Activated naive CD8-positive, alpha-beta T cell (primary cell): ENCODE measurements at regions not wholly inside any gene's neighbourhood (a gene's known extent, or its start where the extent isn't known, plus 50 kb on each side); places are given as distances from the start of the nearest gene placed in this dataset.

ENCODE experiments used
- H3K27ac Mint-ChIP-seq: one replicate; pipeline ENCODE4 v1.8.0; 2021; ENCODE audit warnings: mixed read lengths
- H3K27me3 Mint-ChIP-seq: one replicate; pipeline ENCODE4 v1.8.0; 2021; ENCODE audit warnings: mixed read lengths
- H3K36me3 Mint-ChIP-seq: one replicate; pipeline ENCODE4 v1.8.0; 2021; ENCODE audit warnings: mixed read lengths
- H3K4me1 Mint-ChIP-seq: one replicate; pipeline ENCODE4 v1.8.0; 2021; ENCODE audit warnings: low read depth, mixed read lengths
- H3K4me3 Mint-ChIP-seq: one replicate; pipeline ENCODE4 v1.8.0; 2021; ENCODE audit warnings: mild to moderate bottlenecking, mixed read lengths
- H3K9me3 Mint-ChIP-seq: one replicate; pipeline ENCODE4 v1.8.0; 2021; ENCODE audit warnings: low read depth, mixed read lengths

DNA sequence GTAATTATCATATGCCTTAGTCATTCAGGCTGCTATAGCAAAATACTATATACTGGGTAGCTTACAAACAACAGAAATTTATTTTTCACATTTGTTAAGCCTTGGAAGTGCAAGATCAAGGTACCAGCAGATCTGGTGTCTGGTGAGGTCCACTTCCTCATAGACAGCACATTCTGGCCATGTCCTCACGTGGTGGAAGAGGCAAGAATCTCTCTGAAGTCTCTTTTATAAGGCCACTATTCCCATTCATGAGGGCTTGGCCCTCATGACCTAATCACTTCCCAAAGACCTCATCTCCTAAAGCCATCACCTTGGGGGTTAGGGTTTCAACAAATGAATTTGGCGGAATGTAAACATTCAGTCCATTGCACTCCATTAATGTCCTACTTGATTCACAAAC lies 137.5 kb upstream of the C1GALT1 start:
- Mint-ChIP-seq H3K9me3 (no peaks in the 10 kb centered on the region), H3K27me3 (no peaks in the 10 kb centered on the region), H3K4me1 (peaks cover 9% of the 10 kb centered on the region), H3K36me3 (peaks cover 11% of the 10 kb centered on the region), H3K4me3 (no peak overlapping the region), H3K27ac (no peak overlapping the region)

DNA sequence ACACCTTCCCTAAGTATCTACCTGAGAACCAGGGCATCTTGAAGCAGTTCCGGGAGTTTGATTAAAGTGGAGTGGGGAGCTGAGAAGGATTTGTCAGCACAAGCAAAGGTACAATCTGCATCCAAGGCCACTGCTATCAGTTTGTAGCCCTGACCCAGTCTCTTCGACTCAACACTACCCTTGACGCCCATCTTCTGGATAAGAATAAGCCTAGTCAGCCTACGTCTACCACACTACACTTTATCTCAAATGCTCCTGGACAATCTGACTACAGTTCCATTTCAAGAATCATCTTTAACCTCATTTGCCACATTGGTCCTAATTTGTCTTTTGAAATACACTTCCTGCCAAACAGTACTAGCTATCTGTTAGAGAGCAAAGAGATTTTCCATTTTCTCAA lies 134.1 kb upstream of the C1GALT1 start:
- Mint-ChIP-seq H3K27me3 (no peaks in the 10 kb centered on the region), H3K27ac (no peak overlapping the region), H3K4me1 (no peaks in the 10 kb centered on the region), H3K36me3 (peaks cover 9% of the 10 kb centered on the region), H3K9me3 (no peaks in the 10 kb centered on the region), H3K4me3 (no peak overlapping the region)

DNA sequence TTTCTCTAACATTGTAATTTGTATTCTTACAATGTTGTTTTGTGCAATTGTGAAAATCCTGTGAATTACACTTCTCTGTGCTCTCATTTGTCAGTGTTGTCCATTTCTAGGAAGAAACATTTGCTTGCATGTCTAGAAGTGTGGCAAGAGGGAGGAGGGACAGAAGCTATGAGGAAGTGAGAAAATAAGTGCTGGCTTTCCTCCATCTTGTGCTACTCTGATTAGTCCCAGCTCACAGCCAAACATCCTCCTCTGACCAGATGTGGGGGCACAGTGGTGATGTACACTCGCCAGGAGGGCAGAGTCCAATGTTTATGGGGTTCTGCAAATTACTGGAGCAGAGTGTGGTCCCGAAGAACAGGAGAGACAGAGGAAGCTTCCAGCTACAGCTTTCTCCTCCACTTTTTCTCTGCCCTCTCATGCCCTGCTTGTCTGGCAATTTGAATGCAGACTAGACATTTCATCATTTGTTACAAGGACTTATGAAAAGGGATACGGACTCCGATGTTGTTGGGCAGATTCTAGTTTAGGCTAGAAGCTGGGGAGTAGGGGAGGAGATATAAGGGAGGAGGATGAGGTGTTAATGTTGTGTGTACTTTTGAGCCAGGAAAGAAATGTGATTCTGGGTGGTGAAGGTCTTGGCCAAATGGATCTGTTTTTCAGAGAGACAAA lies 131.0 kb upstream of the C1GALT1 start:
- Mint-ChIP-seq H3K27me3 (no peaks in the 10 kb centered on the region), H3K36me3 (peaks cover 7% of the 10 kb centered on the region), H3K27ac (no peak overlapping the region), H3K9me3 (no peaks in the 10 kb centered on the region), H3K4me3 (no peak overlapping the region), H3K4me1 (no peaks in the 10 kb centered on the region)

DNA sequence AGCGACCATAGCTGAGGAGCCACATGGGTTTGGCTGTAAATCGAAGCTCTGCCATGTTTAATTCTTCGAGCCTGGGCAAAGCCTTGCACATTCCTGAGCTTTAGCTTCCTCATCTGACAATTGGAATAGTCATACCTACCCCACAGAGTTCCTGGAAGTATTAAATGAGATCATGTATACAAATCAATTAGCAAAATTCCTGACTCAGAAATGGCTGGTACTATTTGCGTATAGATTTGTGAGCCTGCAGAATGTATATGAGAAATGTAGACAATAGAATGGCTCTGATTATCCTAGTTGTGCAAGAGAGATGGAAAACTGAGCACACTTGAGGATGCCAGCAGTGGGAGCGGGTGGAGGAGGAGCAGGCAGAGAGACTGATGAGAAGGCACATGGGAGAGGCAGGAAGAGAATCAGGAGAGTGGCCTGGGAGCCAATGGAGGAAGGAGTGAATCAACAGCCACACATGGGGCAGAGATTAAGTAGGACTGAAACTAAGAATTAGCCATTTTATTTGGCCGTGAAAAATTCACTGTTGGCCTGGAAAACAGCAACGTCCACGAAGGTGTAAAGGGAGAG lies 128.0 kb upstream of the C1GALT1 start:
- H3K27ac Mint-ChIP-seq = no peak overlapping the region

DNA sequence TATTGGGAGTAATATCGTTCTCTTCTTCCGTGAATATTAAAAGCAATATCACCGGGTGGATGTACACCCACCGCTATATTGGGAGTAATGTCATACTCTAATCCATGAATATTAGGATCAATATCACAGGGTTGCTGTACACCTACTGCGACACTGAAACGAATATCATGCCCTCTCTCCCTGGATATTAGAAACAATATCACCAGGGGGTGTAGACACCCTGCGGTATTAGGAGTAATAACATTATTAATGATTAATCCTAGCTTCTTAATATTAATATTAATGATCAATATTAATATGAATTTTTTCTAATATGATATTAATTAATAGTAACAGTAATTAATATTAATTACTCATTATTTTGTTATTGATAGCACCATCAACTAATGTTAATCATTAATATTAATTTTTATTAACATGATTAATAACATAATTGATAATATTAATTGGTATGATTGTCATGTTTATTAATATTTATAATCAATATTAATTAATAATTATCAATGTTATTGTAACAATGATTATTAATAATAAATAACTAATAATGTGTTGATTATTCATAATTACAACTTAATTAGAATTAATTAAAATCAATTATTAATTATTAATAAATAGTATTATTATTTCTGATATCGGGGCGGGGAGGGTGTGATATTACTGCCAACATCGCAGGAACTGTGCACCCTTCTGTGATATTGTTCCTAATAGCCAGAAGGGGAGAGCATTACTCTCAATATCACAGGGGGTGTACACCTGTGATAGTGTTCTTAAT lies 121.3 kb upstream of the C1GALT1 start:
- Mint-ChIP-seq H3K4me1 (no peaks in the 10 kb centered on the region), H3K9me3 (peaks cover 4% of the 10 kb centered on the region), H3K4me3 (no peak overlapping the region), H3K36me3 (no peaks in the 10 kb centered on the region), H3K27me3 (peaks cover 19% of the 10 kb centered on the region), H3K27ac (no peak overlapping the region)

More for the DNA sequence above, 128.0 kb upstream of the C1GALT1 start:
- Mint-ChIP-seq H3K36me3 (peaks cover 2% of the 10 kb centered on the region), H3K4me1 (no peaks in the 10 kb centered on the region), H3K27me3 (peaks cover 2% of the 10 kb centered on the region), H3K4me3 (no peak overlapping the region), H3K9me3 (no peaks in the 10 kb centered on the region)

DNA sequence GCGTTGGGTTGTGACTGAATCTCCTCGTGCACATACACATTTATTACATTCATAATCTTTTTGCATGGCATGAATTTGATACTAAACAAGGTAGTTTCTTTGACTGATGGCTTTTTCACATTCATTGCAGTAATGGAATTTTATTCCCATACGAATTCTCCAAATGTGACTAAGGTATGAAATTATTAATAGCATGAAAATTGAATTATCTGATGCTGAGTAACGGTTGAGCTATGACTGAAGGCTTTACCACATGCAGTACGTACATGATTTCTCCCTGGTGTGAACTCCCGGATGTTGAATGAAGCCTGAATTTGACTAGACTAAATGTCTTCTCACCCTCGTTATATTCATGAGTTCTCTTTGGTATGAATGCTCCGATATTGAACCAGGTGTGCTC lies 104.4 kb upstream of the C1GALT1 start:
- Mint-ChIP-seq H3K9me3 (peaks cover 4% of the 10 kb centered on the region), H3K36me3 (no peaks in the 10 kb centered on the region), H3K27me3 (no peaks in the 10 kb centered on the region), H3K4me1 (no peaks in the 10 kb centered on the region), H3K27ac (no peak overlapping the region), H3K4me3 (no peak overlapping the region)

DNA sequence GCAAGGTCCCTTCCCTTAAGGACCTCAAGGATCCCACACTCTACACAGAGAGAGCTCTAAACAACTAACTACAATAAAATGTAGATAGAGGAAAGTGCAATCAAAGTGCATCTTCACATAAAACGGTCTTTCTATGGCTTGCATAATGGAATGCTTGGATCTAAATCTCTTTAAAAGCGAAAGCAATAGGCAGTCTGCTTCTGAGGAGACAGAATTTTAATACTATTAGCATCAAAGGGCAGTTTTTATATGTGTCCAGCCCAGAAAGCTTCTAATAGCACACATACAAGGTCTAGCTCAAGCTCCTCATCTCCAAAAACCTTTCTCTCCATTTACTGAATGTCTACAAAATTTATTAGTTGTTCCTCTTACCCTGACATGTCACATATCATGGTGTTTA lies 101.5 kb upstream of the C1GALT1 start:
- H3K27me3 Mint-ChIP-seq = no peaks in the 10 kb centered on the region
- no peaks in the 10 kb centered on the region for H3K36me3 Mint-ChIP-seq
- H3K4me3 Mint-ChIP-seq = no peak overlapping the region

DNA sequence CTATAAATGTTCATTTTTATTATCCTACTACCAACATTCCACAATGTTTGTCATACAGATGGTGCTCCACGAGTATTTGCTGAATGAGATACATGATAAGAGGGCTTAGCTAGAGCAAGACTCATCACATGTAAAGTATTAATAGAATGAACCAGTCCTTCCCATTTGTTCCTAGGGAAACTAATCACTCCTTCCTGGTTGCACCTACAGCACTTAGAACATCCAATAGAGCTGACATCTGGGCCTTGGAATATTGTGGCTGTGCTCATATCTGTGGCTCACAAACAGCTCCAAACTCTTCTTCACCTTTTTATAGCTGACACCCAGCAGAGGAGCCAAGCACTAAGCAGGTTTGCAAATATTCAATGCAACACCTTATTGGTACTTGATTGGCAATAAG lies 91.9 kb upstream of the C1GALT1 start:
- Mint-ChIP-seq H3K4me1 (no peaks in the 10 kb centered on the region), H3K36me3 (peaks cover 26% of the 10 kb centered on the region), H3K27me3 (peaks cover 5% of the 10 kb centered on the region), H3K27ac (no peak overlapping the region), H3K4me3 (no peak overlapping the region), H3K9me3 (peaks cover 18% of the 10 kb centered on the region)

More for the DNA sequence above, 101.5 kb upstream of the C1GALT1 start:
- Mint-ChIP-seq H3K4me1 (no peaks in the 10 kb centered on the region), H3K9me3 (no peaks in the 10 kb centered on the region), H3K27ac (no peak overlapping the region)

DNA sequence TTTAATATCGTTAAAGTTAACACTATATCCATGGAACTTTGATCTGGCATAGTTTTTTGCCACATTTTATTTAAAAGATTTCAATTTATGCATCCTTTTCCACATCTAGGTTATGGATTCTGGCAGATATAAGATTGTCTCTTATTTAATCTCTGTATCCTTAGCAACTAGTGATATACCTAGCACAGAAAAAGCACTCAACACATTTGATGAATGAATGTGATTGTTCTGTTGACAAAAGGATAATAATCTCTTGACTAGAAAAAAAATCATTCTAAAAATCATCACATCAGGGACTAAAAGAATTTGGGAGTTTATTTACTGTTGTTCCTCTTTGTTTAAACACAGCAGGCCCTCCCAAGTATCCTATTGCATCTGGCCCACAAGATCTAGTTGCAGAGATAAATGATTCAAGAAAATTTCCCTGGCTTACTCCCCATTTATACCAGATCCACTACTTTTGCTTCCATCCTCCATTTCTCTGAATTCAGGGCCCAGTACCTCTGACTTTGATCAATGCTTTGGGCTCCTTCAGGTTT lies 84.0 kb upstream of the C1GALT1 start:
- no peaks in the 10 kb centered on the region for H3K36me3 Mint-ChIP-seq
- no peaks in the 10 kb centered on the region for H3K9me3 Mint-ChIP-seq
- no peaks in the 10 kb centered on the region for H3K27me3 Mint-ChIP-seq
- no peak overlapping the region for H3K27ac Mint-ChIP-seq
- H3K4me1 Mint-ChIP-seq = peaks cover 3% of the 10 kb centered on the region
- no peak overlapping the region for H3K4me3 Mint-ChIP-seq

DNA sequence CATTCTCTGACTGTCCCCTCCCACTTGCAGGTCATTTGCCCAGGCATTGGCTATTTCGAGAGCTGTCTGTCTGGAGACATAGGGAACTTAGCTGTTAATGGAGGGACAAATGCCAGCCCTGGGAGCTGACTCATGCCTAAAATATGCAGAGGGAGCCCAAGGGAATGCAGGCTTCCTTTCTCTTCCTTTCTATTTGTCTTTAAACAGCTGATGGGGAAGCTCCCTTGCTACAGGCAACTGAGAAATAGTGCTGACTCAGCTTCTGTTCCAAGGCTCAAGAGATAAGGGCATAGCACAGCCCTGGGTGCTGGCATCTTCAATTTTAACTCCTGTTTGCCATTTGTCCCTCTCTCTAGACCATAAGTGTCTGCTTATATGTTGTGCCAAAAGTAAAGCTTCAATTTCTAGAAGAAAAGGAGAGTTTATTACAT lies 82.7 kb upstream of the C1GALT1 start:
- Mint-ChIP-seq H3K4me1 (peaks cover 9% of the 10 kb centered on the region), H3K4me3 (no peak overlapping the region), H3K27me3 (no peaks in the 10 kb centered on the region), H3K9me3 (no peaks in the 10 kb centered on the region), H3K27ac (no peak overlapping the region), H3K36me3 (no peaks in the 10 kb centered on the region)

DNA sequence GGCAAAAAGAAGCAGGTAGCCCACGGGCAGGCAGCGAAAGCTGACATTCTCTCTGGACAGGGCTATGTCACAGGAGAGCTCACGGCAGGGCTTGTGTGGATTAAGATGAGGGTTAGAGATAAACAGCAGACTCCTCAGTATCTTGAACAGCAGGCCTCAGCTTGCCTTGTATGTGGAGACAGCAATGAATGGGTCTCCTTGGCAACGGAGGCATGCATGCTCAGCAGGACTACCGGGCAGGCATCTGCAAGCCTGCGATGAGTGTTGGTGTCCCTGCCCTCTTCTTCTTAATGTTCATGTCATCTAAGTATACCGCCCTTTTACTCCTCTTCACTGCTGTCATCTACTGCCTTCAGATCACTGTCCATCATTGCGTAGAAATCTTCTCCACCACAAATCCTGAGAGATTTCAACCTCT lies 81.9 kb upstream of the C1GALT1 start:
- no peaks in the 10 kb centered on the region for H3K9me3 Mint-ChIP-seq
- no peak overlapping the region for H3K4me3 Mint-ChIP-seq
- H3K4me1 Mint-ChIP-seq = peaks cover 18% of the 10 kb centered on the region
- no peak overlapping the region for H3K27ac Mint-ChIP-seq
- no peaks in the 10 kb centered on the region for H3K36me3 Mint-ChIP-seq
- no peaks in the 10 kb centered on the region for H3K27me3 Mint-ChIP-seq

DNA sequence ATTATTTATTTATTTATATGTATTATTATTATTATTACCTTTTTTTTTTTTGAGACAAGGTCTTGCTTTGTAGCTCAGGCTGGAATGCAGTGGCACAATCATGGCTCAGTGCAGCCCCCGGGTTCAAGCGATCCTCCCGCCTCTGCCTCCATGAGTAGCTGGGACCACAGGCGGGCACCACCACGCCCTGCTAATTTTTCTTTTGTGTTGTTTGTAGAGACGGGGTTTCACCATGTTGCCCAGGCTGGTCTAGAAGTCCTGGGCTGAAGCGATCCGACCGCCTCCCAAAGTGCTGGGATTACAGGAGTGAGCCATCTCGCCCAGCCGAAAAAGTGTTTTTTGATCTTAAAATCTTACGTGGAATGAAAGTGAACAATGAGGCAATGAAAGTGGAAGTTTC lies 79.4 kb upstream of the C1GALT1 start:
- Mint-ChIP-seq H3K36me3 (peaks cover 2% of the 10 kb centered on the region), H3K4me1 (peaks cover 26% of the 10 kb centered on the region), H3K27ac (no peak overlapping the region), H3K4me3 (no peak overlapping the region), H3K9me3 (no peaks in the 10 kb centered on the region), H3K27me3 (no peaks in the 10 kb centered on the region)

DNA sequence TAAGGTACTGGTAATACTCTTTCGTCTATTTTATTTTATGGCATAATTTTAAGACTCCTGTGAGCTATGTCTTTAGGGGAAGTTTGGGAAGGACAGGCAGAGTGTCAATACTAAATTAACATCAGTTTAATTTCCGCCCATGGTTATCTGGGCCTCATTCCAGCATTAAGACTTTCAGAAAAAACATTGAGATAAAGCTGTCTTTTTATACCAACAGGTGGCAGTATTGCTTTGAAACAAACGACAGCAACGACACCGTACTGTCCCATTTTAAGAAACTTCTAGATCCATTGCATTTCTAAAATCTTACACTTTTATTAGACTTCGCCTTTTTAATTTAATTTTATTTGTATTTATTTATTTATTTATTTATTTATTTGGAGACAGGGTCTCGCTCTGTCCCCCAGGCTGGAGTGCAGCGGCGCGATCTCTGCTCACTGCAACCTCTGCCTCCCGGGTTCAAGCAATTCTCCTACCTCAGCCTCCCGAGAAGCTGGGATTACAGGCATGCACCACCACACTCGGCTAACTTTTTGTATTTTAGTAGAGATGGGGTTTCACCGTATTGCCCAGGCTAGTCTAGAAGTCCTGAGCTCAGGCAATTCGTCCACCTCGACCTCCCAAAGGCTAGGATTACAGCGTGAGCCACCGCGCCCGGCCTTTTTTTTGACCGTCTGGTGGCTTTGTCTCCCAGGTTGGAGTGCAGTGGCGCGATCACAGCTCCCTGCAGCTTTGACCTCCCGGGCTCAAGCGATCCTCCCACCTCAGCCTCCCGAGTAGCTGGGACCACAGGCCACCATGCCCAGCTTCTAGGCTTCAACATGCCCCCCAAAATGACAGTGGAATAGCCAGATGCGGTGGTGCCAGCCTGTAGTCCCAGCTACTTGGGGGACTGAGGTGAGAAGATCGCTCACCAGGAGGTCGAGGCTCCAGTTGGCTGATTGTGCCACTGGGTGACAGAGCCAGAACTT lies 78.7 kb upstream of the C1GALT1 start:
- no peak overlapping the region for H3K27ac Mint-ChIP-seq
- peaks cover 2% of the 10 kb centered on the region for H3K36me3 Mint-ChIP-seq
- no peak overlapping the region for H3K4me3 Mint-ChIP-seq
- H3K27me3 Mint-ChIP-seq = no peaks in the 10 kb centered on the region
- H3K4me1 Mint-ChIP-seq = peaks cover 26% of the 10 kb centered on the region
- H3K9me3 Mint-ChIP-seq = no peaks in the 10 kb centered on the region

DNA sequence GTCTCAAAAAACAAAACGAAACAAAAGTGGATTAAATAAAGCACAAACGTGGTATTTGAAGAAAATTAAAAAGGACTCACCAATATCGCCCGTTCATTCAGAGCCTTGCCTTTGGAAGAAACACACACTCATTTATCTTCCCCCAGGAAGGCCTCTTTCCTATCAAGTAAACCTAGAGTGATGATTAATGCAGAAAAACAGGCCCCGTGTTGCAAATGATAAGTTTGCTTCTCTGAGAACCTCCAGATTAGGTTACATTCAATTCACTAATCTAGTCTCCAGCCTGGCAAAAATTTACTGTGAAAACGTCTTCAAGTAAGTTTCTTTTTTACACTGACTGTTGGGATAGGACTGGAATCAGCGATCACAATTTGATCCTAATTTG lies 78.0 kb upstream of the C1GALT1 start:
- H3K4me1 Mint-ChIP-seq = peaks cover 26% of the 10 kb centered on the region
- H3K36me3 Mint-ChIP-seq = peaks cover 4% of the 10 kb centered on the region
- H3K4me3 Mint-ChIP-seq = no peak overlapping the region
- no peaks in the 10 kb centered on the region for H3K27me3 Mint-ChIP-seq
- no peaks in the 10 kb centered on the region for H3K9me3 Mint-ChIP-seq
- H3K27ac Mint-ChIP-seq = no peak overlapping the region
